ENCODE measurements at regions not wholly inside any gene's neighbourhood (a gene's known extent, or its start where the extent isn't known, plus 50 kb on each side); places are given as distances from the start of the nearest gene placed in this dataset.

DNA sequence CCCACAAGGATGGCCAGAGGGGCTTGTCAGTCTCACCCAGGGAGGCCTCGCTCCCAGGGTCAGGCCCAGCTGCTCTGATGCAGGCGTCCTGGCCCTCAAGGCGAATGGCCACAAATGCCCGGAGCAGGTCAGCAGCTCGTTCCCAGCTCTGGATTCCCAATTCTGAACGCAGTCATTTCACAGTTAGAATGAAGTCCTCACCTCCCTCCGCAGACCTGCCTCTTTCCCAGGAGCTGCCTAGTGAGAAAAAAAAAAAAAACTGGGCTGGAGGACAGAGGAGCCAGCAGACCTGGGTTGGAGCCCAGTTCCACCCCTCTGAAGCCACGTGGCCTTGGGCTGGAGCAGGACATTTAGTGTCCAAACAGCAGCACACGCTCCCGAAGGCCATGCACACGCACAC lies 62.2 kb upstream of the DIO3 start:
- H2AFZ ChIP-seq (ENCODE audit: low read depth) = no peak overlapping the region
- H3F3A ChIP-seq (replicated peaks; ENCODE audit: insufficient read depth) = no peaks in the 10 kb centered on the region
- no peak overlapping the region for H3K4me3 ChIP-seq (ENCODE audit: low read depth in 2 of 2, low read length in 1 of 2)
- H3K27me3 ChIP-seq (ENCODE audit: insufficient read depth) = no peaks in the 10 kb centered on the region
- H4K20me1 ChIP-seq (ENCODE audit: insufficient read depth) = no peaks in the 10 kb centered on the region
- ChIA-PET POLR2A (no interaction called here), CTCF (no interaction called here)
- DNase-seq = no peak
- H3K9me3 ChIP-seq = no peaks in the 10 kb centered on the region
- no peaks in the 10 kb centered on the region for H3K36me3 ChIP-seq (replicated peaks in 1 of 2; ENCODE audit: control insufficient read depth in 1 of 2, insufficient read depth in 2 of 2, low read length in 1 of 2)
- H3K9me2 ChIP-seq = no peaks in the 10 kb centered on the region
- H3K79me2 ChIP-seq (ENCODE audit: insufficient read depth) = no peaks in the 10 kb centered on the region
- 34% methylated on average over 9 of the region's 11 CpGs for WGBS (ENCODE audit: low lambda C conversion rate)
- no peaks in the 10 kb centered on the region for H3K4me1 ChIP-seq (ENCODE audit: control insufficient read depth in 1 of 2, insufficient read depth in 2 of 2, low read depth in 1 of 2, low read length in 1 of 2)
- H3K27ac ChIP-seq (ENCODE audit: low read depth in 2 of 2, low read length in 1 of 2) = no peak overlapping the region
- no peak overlapping the region for H3K9ac ChIP-seq
- TF ChIP-seq RAD21 (IDR thresholded peaks at IDR 0.05; ENCODE audit: low read length) (no peak), MAX (IDR thresholded peaks at IDR 0.05; ENCODE audit: low read depth) (no peak), CHD2 (IDR thresholded peaks at IDR 0.05; ENCODE audit: low read length, partially characterized antibody) (no peak), ZBTB33 (IDR thresholded peaks at IDR 0.05; ENCODE audit: borderline replicate concordance, low read depth) (no peak), USF1 (IDR thresholded peaks at IDR 0.05; ENCODE audit: borderline replicate concordance, low read depth) (no peak), YY1 (IDR thresholded peaks at IDR 0.05; ENCODE audit: low read depth) (no peak), NRF1 (IDR thresholded peaks at IDR 0.05; ENCODE audit: low read depth, low read length) (no peak), SMC3 (IDR thresholded peaks at IDR 0.05; ENCODE audit: low read depth, low read length) (no peak), ELF1 (IDR thresholded peaks at IDR 0.05) (no peak)
- TF ChIP-seq, protein P1, sequence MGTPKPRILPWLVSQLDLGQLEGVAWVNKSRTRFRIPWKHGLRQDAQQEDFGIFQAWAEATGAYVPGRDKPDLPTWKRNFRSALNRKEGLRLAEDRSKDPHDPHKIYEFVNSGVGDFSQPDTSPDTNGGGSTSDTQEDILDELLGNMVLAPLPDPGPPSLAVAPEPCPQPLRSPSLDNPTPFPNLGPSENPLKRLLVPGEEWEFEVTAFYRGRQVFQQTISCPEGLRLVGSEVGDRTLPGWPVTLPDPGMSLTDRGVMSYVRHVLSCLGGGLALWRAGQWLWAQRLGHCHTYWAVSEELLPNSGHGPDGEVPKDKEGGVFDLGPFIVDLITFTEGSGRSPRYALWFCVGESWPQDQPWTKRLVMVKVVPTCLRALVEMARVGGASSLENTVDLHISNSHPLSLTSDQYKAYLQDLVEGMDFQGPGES (IDR thresholded peaks at IDR 0.05; ENCODE audit: low read depth, low read length) = no peak
- TF ChIP-seq, protein P2, sequence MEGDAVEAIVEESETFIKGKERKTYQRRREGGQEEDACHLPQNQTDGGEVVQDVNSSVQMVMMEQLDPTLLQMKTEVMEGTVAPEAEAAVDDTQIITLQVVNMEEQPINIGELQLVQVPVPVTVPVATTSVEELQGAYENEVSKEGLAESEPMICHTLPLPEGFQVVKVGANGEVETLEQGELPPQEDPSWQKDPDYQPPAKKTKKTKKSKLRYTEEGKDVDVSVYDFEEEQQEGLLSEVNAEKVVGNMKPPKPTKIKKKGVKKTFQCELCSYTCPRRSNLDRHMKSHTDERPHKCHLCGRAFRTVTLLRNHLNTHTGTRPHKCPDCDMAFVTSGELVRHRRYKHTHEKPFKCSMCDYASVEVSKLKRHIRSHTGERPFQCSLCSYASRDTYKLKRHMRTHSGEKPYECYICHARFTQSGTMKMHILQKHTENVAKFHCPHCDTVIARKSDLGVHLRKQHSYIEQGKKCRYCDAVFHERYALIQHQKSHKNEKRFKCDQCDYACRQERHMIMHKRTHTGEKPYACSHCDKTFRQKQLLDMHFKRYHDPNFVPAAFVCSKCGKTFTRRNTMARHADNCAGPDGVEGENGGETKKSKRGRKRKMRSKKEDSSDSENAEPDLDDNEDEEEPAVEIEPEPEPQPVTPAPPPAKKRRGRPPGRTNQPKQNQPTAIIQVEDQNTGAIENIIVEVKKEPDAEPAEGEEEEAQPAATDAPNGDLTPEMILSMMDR (IDR thresholded peaks at IDR 0.05) = no peak
- TF ChIP-seq, protein P3, sequence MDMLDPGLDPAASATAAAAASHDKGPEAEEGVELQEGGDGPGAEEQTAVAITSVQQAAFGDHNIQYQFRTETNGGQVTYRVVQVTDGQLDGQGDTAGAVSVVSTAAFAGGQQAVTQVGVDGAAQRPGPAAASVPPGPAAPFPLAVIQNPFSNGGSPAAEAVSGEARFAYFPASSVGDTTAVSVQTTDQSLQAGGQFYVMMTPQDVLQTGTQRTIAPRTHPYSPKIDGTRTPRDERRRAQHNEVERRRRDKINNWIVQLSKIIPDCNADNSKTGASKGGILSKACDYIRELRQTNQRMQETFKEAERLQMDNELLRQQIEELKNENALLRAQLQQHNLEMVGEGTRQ (IDR thresholded peaks at IDR 0.05; ENCODE audit: borderline replicate concordance, low read depth, low read length) = no peak
- H3K4me2 ChIP-seq = no peak overlapping the region

Measured in SK-N-SH (cell line).